Left ventricle myocardium superior (tissue), 1 donor: ENCODE measurements at regions not wholly inside any gene's neighbourhood (a gene's known extent, or its start where the extent isn't known, plus 50 kb on each side); places are given as distances from the start of the nearest gene placed in this dataset.
A peak's percentile ranks its signal among the peaks of the same experiment; 100 is the strongest.
"Not testable (repeated sequence)": the region's sequence is repeated elsewhere in the genome, so short reads cannot be mapped to it uniquely, and the experiment has no call there.

Experiments used
- ATAC-seq: fragments of 200-7000 bp; cut with Tn5 transposase; one replicate; pipeline ENCODE4 v1.9.1; 2020; ENCODE audit warnings: mild to moderate bottlenecking, moderate library complexity
- DNase-seq: peaks from one replicate; pipeline ENCODE4 v3.0.0-alpha.2; 2020
- intact Hi-C: fragments of 100-400 bp; cut with micrococcal nuclease; formaldehyde crosslinking; loops from one replicate; pipeline ENCODE4 v1.11.0; 2022
- donor health status: DM: no; HTN: yes; CAD: no; lungs with severe emphysema.

GRCh38 chr16:73126525-73126853 lies 78.6 kb upstream of the ZFHX3 start:
- intact Hi-C loops = no loop called here
- DNase-seq = peak; percentile 56
- ATAC-seq = peak; percentile 80

GRCh38 chr16:73125850-73126524 lies 78.1 kb upstream of the ZFHX3 start:
- intact Hi-C loops = no loop called here
- DNase-seq (no peak), ATAC-seq (peak; percentile 71)

GRCh38 chr16:73124665-73125375 lies 76.9 kb upstream of the ZFHX3 start:
- intact Hi-C loops = no loop called here
- no peak for ATAC-seq

GRCh38 chr16:73124097-73124652 lies 76.2 kb upstream of the ZFHX3 start:
- intact Hi-C loops = no loop called here
- no peak for DNase-seq
- peak; percentile 9 for ATAC-seq

More at GRCh38 chr16:73124665-73125375, 76.9 kb upstream of the ZFHX3 start:
- no peak for DNase-seq

DNA sequence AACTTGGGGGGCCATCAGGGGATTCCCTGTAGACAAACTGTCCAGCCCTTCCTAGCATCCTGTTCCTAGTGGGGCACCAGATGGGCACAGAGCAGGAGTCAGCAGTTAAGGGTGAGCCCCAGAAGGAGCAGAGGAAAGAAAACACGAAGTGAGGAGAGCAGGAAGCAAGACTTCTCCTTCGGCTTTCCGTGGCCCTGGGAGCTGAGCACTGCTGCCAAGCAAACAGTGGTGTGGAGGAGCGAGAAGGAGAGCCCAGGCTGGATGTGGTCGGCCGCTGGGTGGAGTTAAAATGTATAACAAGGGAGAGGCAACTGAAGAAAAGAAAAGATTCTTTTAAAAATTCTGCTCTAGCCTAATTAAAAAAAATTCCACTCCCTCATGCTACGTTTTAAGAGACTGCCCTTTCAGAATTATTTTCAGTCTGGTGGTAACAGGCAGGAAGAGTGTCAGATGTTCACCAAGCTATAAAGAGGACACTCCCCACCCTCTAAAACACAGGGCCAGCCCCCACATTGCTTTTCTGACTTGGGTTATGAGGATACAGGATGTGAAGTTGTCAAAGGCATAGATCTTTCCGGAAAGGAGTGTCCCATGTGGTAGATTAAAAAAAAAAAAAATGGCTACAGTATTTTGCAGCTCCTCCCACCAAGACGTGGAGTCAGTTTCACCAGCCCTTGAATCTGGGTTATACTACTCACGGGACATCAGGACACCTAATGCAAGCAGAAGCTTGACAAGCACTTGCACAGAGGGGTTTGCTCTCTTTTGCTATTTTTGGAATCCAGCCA lies 74.9 kb upstream of the ZFHX3 start:
- intact Hi-C loops = no loop called here
- ATAC-seq (peak; percentile 65), DNase-seq (peak; percentile 55)

DNA sequence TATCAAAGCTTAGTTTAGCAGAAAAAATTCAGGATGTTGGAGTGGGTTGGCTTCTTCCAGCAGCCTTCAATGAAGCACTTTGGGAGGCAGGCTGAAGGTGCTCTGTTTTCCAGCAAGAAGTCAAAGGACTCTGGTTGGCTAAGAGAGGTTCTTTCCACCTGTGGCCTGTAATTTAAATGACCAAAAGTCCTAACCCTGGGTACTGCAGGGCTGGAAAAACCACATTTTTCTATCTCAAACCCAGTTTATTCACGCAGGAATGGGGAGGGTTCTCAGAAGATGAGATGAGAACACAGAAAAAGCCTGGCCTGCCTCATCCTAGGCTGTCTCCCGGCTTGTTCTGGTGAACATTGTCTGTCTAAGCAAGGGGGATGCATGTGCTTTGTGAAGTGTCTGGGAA lies 68.6 kb upstream of the ZFHX3 start:
- intact Hi-C loops = no loop called here
- ATAC-seq = no peak

DNA sequence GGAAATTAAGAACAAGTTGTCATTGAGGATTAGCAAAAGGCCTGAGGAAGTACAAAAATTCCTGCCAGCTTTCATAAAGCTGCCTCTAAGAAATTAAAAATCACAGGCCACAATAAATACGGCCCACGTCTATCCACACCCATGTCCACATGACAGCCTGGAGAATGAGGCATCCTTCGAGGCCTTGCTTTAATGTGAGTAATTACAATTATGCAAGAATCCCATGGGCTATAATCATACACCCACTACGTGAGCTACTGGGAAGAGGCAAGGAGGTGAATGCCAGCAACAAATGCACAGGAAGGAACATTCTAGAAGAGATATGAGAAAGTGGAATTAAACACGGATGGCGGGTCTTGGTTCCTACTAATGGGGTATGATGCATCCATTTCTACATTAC lies 65.4 kb upstream of the ZFHX3 start:
- intact Hi-C loops = no loop called here
- DNase-seq = no peak
- ATAC-seq = peak; percentile 53

More for the DNA sequence above, 68.6 kb upstream of the ZFHX3 start:
- no peak for DNase-seq

DNA sequence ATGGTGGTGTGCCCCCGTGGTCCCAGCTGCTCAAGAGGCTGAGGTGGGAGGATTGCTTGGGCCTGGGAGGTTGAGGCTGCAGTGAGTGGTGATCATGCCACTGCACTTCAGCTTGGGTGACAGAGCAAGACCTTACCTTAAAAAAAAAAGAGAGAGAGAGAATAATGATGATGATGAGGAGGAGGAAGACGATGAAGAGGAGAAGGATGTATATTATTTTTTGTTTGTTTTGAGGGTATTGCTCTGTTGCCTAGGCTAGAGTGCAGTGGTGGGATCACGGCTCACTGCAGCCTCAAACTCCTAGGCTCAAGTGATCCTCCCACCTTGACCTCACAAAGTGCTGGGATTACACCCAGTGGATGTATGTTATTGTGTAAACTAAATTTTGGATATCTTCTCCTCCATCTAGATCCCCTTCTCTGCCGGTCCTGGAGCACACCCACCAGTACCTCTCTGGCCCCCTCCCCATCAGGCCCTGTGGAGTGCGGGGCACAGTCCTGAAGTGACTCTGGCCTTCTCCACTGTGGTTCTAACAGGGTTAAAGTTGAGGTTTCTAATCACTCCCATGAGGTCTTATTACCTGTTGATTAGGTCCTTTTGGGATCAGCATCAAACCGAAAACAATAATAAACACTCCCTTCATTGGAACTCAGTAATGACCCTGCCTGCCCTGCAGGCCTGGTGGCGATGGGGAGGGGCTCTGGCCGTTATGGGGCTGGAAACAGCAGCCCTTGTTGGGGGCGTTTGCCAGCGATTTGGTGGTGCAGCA lies 60.5 kb upstream of the ZFHX3 start:
- no peak for ATAC-seq
- intact Hi-C loops = no loop called here
- no peak for DNase-seq

DNA sequence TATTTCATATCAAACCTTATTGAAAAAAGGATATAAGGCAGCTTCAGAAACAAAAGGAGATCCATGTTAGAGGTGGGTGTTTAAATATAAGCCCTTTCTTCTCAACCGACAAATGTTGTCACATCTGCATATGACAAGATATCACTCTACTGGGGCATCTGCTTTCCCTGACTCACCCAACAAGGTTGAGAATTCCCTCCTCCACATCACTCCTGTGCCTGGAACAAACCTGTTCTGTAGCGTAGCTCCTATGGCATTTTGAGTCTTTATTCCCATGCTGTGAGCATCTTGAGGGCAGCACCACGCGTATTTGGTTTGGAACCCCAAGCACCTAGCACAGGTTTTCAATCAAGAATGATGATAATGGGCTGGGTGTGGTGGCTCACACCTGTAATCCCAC lies 59.4 kb upstream of the ZFHX3 start:
- ATAC-seq (no peak), DNase-seq (no peak)
- intact Hi-C loops = no loop called here

DNA sequence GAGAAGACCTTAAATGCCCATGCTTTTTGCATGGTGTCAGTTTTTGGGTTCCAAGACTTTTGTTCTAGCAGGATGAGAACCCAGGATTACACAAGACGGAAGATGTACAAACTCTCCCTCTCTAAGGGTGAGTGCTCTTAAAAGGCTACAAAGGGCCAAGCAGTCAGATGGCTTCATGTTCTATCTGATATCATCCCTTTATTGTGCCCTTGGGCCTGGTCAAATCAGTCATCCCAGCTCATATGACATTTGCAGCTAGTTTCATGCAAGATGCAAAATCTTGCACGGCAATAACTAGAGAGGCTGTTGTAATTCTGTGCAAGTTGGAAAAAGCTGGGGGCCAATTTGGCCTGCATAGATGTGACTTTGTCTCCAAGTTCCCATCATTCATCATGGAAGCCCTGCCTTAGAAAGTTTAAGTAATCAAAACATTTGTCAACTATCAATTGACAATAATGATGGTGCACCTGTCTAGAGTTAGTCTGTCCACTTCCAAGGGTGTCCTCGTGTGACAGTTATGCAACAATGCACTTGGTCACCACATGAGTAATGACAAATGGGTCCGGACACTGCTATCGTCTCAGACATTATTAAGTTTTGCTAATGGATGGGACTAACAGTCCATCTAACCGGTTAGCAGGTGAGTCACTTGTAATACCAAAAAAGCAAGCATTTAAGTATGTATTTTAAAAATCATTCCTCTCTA lies 58.6 kb upstream of the ZFHX3 start:
- intact Hi-C loops = no loop called here
- ATAC-seq (no peak), DNase-seq (no peak)

DNA sequence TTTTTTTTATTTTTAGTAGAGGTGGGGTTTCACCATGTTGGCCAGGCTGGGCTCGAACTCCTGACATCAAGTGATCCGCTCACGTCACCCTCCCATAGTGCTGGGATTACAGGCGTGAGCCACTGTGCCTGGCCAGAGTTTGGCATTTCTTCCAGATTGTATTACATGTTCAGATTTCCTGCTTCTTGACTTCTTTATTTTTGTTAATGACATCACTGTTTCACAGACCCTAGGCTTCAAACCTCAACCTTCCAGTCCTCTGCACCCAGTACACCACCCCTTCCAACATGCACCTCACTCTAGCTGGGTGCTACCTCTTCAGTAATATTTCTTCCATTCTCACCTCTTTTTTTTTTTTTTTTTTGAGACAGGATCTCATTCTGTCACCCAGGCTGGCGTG lies 53.6 kb upstream of the ZFHX3 start:
- ATAC-seq (no peak), DNase-seq (no peak)
- intact Hi-C loops = no loop called here

- ATAC-seq, DNase-seq, intact Hi-C loops: not testable (repeated sequence)
Measured at GRCh38 chr16:73099601-73100000, 51.7 kb upstream of the ZFHX3 start.
